Spleen (tissue), 11 donors: ENCODE measurements at regions not wholly inside any gene's neighbourhood (a gene's known extent, or its start where the extent isn't known, plus 50 kb on each side); places are given as distances from the start of the nearest gene placed in this dataset.

Source experiments
- DNase-seq: peaks from one replicate; pipeline ENCODE4 v3.0.0-alpha.2; 2020
- H3K27ac ChIP-seq, 8 donors: fragments of 200-600 bp; sonication (generic) in 7 of 8; 1 replicate in 4 of 8; 2 replicates in 4 of 8; pipeline versions ENCODE4 v1.5.0 to v1.8.0; 2016 to 2021; ENCODE audit warnings: inconsistent platforms in 4 of 8, mild to moderate bottlenecking in 4 of 8, moderate library complexity in 1 of 8
- H3K27me3 ChIP-seq, 7 donors: fragments of 200-600 bp; sonication (generic) in 6 of 7; replicated peaks in 1 of 7; 1 replicate in 4 of 7; 2 replicates in 3 of 7; pipeline versions ENCODE4 v1.5.0 to v1.8.0; 2016 to 2021; ENCODE audit warnings: inconsistent platforms in 3 of 7, mild to moderate bottlenecking in 1 of 7
- H3K36me3 ChIP-seq, 6 donors: fragments of 200-600 bp; sonication (generic) in 5 of 6; 1 replicate in 4 of 6; 2 replicates in 2 of 6; pipeline versions ENCODE4 v1.5.0 to v1.8.0; 2016 to 2021; ENCODE audit warnings: inconsistent platforms in 2 of 6
- H3K4me1 ChIP-seq, 6 donors: fragments of 200-600 bp; sonication (generic) in 5 of 6; 1 replicate in 3 of 6; 2 replicates in 3 of 6; pipeline versions ENCODE4 v1.5.0 to v1.8.0; 2016 to 2021; ENCODE audit warnings: inconsistent platforms in 3 of 6
- H3K4me3 ChIP-seq, 8 donors: fragments of 200-600 bp; sonication (generic) in 7 of 8; 1 replicate in 4 of 8; 2 replicates in 4 of 8; pipeline versions ENCODE4 v1.5.0 to v1.8.0; 2016 to 2021; ENCODE audit warnings: inconsistent platforms in 4 of 8, mild to moderate bottlenecking in 4 of 8, moderate library complexity in 2 of 8
- H3K9me3 ChIP-seq, 8 donors: fragments of 200-600 bp; sonication (generic) in 7 of 8; 1 replicate in 4 of 8; 2 replicates in 4 of 8; pipeline versions ENCODE4 v1.5.0 to v1.8.0; 2016 to 2021; ENCODE audit warnings: inconsistent platforms in 4 of 8
- POLR2A ChIP-seq, 3 donors: fragments of 450-650 bp; IDR thresholded peaks; one replicate each; pipeline ENCODE4 v1.5.1; 2017; ENCODE audit warnings: antibody characterized with exemption in 3 of 3, mild to moderate bottlenecking in 1 of 3
- POLR2AphosphoS5 ChIP-seq, 3 donors: sonication (generic); formaldehyde crosslinking; IDR thresholded peaks; one replicate each; pipeline ENCODE4 v1.5.1; 2017; ENCODE audit warnings: antibody characterized with exemption in 3 of 3
- WGBS, 5 donors: extraction: QIAGEN DNeasy Blood & Tissue Kit in 3 of 5; methylation state at CpG; one replicate each; pipeline versions ENCODE4 v1.1.5 to v1.1.7; 2013 to 2018; 5-methylcytosine and 5-hydroxymethylcytosine counted together
- intact Hi-C: fragments of 100-400 bp; cut with DNase I; formaldehyde crosslinking; loops from one replicate; pipeline ENCODE4 v1.15.0; 2023; ENCODE audit warnings: low total_unique reads
- TF ChIP-seq, protein P1 (sequence below), 11 experiments: fragments of 200-600 bp in 7 of 11; fragments of 450-650 bp in 4 of 11; sonication (generic) in 4 of 11; IDR thresholded peaks in 8 of 11; conservative IDR thresholded peaks in 3 of 11; 1 replicate in 7 of 11; 2 replicates in 4 of 11; pipeline versions ENCODE4 v1.4.0 to v1.8.0; 2016 to 2021; ENCODE audit warnings: antibody characterized with exemption in 11 of 11, inconsistent platforms in 4 of 11, mild to moderate bottlenecking in 1 of 11
- donor health status: healthy with polysubstance abuse.
- donor health status: DM: no; HTN: no; CAD: no; lungs with moderate emphysema.
- donor health status: DM: no; HTN: no; CAD: no.
- donor health status: Bipolar disorder and iron deficiency.
- donor health status: healthy.
- donor health status: DM: no; HTN: no; CAD: no.
- donor health status: DM: yes; HTN: yes; CAD: no.

DNA sequence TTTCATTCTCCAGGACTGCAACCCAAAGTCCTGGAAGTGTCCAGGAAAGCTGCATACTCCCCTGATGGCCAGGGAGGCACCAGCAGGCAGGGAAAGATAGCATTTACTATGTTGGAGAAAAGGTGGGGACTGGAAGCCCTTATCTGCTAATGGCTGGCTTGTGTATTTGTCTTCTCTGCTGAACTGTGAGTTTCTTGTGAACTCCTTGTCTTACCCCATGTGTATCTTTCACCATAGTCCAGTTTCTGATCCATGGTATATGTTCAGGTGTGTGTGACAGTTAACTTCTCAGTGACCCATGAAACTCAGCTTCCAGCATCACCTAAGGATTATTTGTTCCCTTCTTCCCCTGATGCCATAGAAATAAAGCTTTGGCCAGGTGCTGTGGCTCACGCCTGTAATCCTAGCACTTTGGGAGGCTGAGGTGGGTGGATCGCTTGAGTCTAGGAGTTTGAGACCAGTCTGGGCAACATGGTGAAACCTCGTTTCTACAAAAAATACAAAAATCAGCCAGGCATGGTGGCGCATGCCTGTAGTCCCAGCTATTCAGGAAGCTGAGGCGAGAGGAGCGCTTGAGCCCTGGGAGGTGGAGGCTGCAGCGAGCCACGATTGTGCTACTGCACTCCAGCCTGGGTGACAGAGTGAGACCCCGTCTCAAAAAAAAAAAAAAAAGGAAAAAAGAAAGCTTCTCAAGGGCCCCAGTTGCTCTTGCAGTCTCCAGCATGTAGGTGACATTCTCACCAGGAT lies 112.8 kb upstream of the MAP4K3 start:
- Histone ChIP-seq H3K27me3 (no peaks in the 10 kb centered on the region), H3K4me1 (peaks cover 0 to 6% (median 0%) of the 10 kb centered on the region in 6 donors), H3K27ac (no peak overlapping the region), H3K9me3 (peaks cover 0 to 6% (median 0%) of the 10 kb centered on the region in 8 donors), H3K4me3 (no peak overlapping the region), H3K36me3 (no peaks in the 10 kb centered on the region)
- WGBS, 5 donors: 82 to 89% (median 84%) methylated on average over 9 of the region's 9 CpGs
- intact Hi-C loops: no loop called here
- no peak for DNase-seq
- TF ChIP-seq POLR2A (IDR thresholded peaks at IDR 0.05): no peak
- TF ChIP-seq, protein P1, sequence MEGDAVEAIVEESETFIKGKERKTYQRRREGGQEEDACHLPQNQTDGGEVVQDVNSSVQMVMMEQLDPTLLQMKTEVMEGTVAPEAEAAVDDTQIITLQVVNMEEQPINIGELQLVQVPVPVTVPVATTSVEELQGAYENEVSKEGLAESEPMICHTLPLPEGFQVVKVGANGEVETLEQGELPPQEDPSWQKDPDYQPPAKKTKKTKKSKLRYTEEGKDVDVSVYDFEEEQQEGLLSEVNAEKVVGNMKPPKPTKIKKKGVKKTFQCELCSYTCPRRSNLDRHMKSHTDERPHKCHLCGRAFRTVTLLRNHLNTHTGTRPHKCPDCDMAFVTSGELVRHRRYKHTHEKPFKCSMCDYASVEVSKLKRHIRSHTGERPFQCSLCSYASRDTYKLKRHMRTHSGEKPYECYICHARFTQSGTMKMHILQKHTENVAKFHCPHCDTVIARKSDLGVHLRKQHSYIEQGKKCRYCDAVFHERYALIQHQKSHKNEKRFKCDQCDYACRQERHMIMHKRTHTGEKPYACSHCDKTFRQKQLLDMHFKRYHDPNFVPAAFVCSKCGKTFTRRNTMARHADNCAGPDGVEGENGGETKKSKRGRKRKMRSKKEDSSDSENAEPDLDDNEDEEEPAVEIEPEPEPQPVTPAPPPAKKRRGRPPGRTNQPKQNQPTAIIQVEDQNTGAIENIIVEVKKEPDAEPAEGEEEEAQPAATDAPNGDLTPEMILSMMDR (IDR thresholded peaks at IDR 0.05 in 8 of 11, conservative IDR thresholded peaks at IDR 0.05 in 3 of 11): no peak

DNA sequence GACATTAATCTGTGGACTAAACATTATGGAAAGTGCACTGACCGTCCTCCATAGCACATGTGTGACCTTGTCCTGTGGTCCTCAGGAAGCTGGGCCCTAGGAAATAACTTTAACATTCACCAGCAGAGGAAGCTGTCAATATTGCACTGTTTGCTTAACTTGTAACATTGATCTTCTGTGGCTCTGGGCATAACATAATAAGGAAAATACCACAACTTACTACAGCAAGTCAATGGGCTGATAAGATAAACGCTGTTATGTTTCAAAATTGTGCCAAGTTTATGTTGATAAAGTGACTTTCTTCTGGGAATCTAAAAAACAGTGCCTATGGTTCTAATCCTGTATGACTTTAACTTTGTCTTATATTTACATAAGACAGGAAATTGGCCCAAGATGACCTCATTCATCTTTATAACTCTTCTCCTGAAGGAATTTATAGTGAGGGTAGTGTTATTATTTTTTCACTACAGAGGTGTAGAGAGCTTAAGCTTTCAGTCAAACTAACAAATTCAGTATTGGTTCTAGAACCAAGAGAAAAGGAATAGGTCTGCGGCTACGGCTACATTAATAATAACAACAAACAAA lies 113.7 kb upstream of the MAP4K3 start:
- WGBS, 5 donors: 64 to 72% (median 71%) methylated on average over 4 of the region's 4 CpGs
- no peaks in the 10 kb centered on the region for H3K27me3 ChIP-seq
- H3K27ac ChIP-seq: peak overlapping the region in 1 of 8 donors; percentile 2
- peaks cover 0 to 6% (median 0%) of the 10 kb centered on the region in 8 donors for H3K9me3 ChIP-seq
- no peak for DNase-seq
- peaks cover 0 to 6% (median 0%) of the 10 kb centered on the region in 6 donors for H3K4me1 ChIP-seq
- H3K36me3 ChIP-seq: no peaks in the 10 kb centered on the region
- H3K4me3 ChIP-seq: no peak overlapping the region
- intact Hi-C loops: no loop called here
- TF ChIP-seq POLR2AphosphoS5 (IDR thresholded peaks at IDR 0.05): no peak
- no peak for TF ChIP-seq POLR2A (IDR thresholded peaks at IDR 0.05)
- TF ChIP-seq, protein P1 (IDR thresholded peaks at IDR 0.05 in 8 of 11, conservative IDR thresholded peaks at IDR 0.05 in 3 of 11): no peak

GRCh38 chr2:39558906-39559305 lies 106.8 kb upstream of the TMEM178A start:
- DNase-seq: no peak
- Histone ChIP-seq H3K4me1 (no peaks in the 10 kb centered on the region), H3K27ac (no peak overlapping the region), H3K4me3 (no peak overlapping the region), H3K27me3 (no peaks in the 10 kb centered on the region), H3K9me3 (peaks cover 8 to 39% (median 27%) of the 10 kb centered on the region in 8 donors), H3K36me3 (peaks cover 0 to 4% (median 0%) of the 10 kb centered on the region in 6 donors)
- intact Hi-C loops: no loop called here
- 79 to 92% (median 85%) methylated on average over 1 of the region's 1 CpG for WGBS, 5 donors
- TF ChIP-seq POLR2A (IDR thresholded peaks at IDR 0.05) (no peak), POLR2AphosphoS5 (IDR thresholded peaks at IDR 0.05) (no peak)
- TF ChIP-seq, protein P1 (IDR thresholded peaks at IDR 0.05 in 8 of 11, conservative IDR thresholded peaks at IDR 0.05 in 3 of 11): no peak

DNA sequence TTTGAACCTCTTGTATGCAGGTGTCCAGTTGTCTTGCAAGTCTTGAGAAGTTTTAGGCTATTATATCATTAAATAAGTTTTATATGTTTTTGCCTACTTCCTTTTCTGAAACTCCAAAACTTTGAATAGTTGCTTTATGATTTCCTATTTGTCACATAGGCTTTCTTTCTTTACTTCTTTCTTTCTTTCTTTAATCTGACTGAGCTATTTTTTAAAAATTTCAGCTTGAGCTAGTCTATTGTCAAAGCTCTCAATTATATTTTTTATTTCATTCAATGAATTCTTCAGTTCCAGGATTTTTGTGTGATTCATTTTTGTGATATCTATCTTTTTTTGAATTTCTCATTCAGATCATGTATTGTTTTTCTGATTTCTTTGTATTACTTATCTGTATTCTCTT lies 102.1 kb upstream of the TMEM178A start:
- intact Hi-C loops: no loop called here
- Histone ChIP-seq H3K4me3 (no peak overlapping the region), H3K9me3 (peaks cover 8 to 58% (median 40%) of the 10 kb centered on the region in 8 donors), H3K4me1 (peaks cover 0 to 1% (median 0%) of the 10 kb centered on the region in 6 donors), H3K27ac (no peak overlapping the region), H3K36me3 (peaks cover 0 to 4% (median 0%) of the 10 kb centered on the region in 6 donors), H3K27me3 (no peaks in the 10 kb centered on the region)
- TF ChIP-seq POLR2AphosphoS5 (IDR thresholded peaks at IDR 0.05) (no peak), POLR2A (IDR thresholded peaks at IDR 0.05) (no peak)
- TF ChIP-seq, protein P1 (IDR thresholded peaks at IDR 0.05 in 8 of 11, conservative IDR thresholded peaks at IDR 0.05 in 3 of 11): no peak
- no peak for DNase-seq
